ENCODE measurements at regions not wholly inside any gene's neighbourhood (a gene's known extent, or its start where the extent isn't known, plus 50 kb on each side); places are given as distances from the start of the nearest gene placed in this dataset.

- H2AFZ ChIP-seq (ENCODE audit: low read depth, low read length), result no peak overlapping the region
- TF ChIP-seq EZH2 (IDR thresholded peaks at IDR 0.05; ENCODE audit: borderline replicate concordance, insufficient read depth, low read length, poor library complexity, severe bottlenecking) (no peak), TAF1 (IDR thresholded peaks at IDR 0.05; ENCODE audit: low read depth) (no peak), EP300 (conservative IDR thresholded peaks at IDR 0.05; ENCODE audit: poor library complexity, severe bottlenecking) (no peak), RAD21 (conservative IDR thresholded peaks at IDR 0.05) (no peak), CTCF (IDR thresholded peaks at IDR 0.05; ENCODE audit: poor library complexity, severe bottlenecking) (no peak), REST (IDR thresholded peaks at IDR 0.05; ENCODE audit: borderline replicate concordance) (no peak), POLR2AphosphoS5 (IDR thresholded peaks at IDR 0.05) (no peak), SMC3 (conservative IDR thresholded peaks at IDR 0.05; ENCODE audit: poor library complexity) (no peak), MXI1 (conservative IDR thresholded peaks at IDR 0.05; ENCODE audit: poor library complexity, severe bottlenecking) (no peak)
- H3K27ac ChIP-seq (ENCODE audit: low read length), result no peak overlapping the region
- H3K36me3 ChIP-seq (ENCODE audit: insufficient read depth, low read length), result no peaks in the 10 kb centered on the region
- no peaks in the 10 kb centered on the region for H3K27me3 ChIP-seq (ENCODE audit: insufficient read depth, low read depth, low read length)
- no peaks in the 10 kb centered on the region for H4K20me1 ChIP-seq (ENCODE audit: insufficient read depth)
- no peak overlapping the region for H3K4me3 ChIP-seq (ENCODE audit: low read length)
- no peaks in the 10 kb centered on the region for H3K9me3 ChIP-seq (ENCODE audit: low read length)
- H3K4me2 ChIP-seq (ENCODE audit: low read length), result no peak overlapping the region
- no peaks in the 10 kb centered on the region for H3F3A ChIP-seq (ENCODE audit: insufficient read depth, low read length, poor library complexity, severe bottlenecking)
- no peak overlapping the region for H3K9ac ChIP-seq (ENCODE audit: low read length)
- H3K79me2 ChIP-seq (replicated peaks; ENCODE audit: insufficient read depth, low read length), result no peaks in the 10 kb centered on the region
- H3K9me2 ChIP-seq (ENCODE audit: insufficient read depth, low read length), result no peaks in the 10 kb centered on the region
Observed at GRCh38 chr5:6184481-6184880, 193.9 kb downstream of the MED10 start.

- Histone ChIP-seq H3K9ac (ENCODE audit: low read length) (no peak overlapping the region), H4K20me1 (ENCODE audit: insufficient read depth) (no peaks in the 10 kb centered on the region), H3K79me2 (replicated peaks; ENCODE audit: insufficient read depth, low read length) (no peaks in the 10 kb centered on the region), H3K9me2 (ENCODE audit: insufficient read depth, low read length) (no peaks in the 10 kb centered on the region), H3K4me2 (ENCODE audit: low read length) (no peak overlapping the region), H3K9me3 (ENCODE audit: low read length) (no peaks in the 10 kb centered on the region), H3K27me3 (ENCODE audit: insufficient read depth, low read depth, low read length) (no peaks in the 10 kb centered on the region), H2AFZ (ENCODE audit: low read depth, low read length) (no peak overlapping the region), H3K4me3 (ENCODE audit: low read length) (no peak overlapping the region), H3K36me3 (ENCODE audit: insufficient read depth, low read length) (no peaks in the 10 kb centered on the region), H3F3A (ENCODE audit: insufficient read depth, low read length, poor library complexity, severe bottlenecking) (no peaks in the 10 kb centered on the region), H3K27ac (ENCODE audit: low read length) (no peak overlapping the region)
- TF ChIP-seq RAD21 (conservative IDR thresholded peaks at IDR 0.05), result no peak
- no peak for TF ChIP-seq CTCF (IDR thresholded peaks at IDR 0.05; ENCODE audit: poor library complexity, severe bottlenecking)
- TF ChIP-seq EP300 (conservative IDR thresholded peaks at IDR 0.05; ENCODE audit: poor library complexity, severe bottlenecking), result no peak
- TF ChIP-seq MXI1 (conservative IDR thresholded peaks at IDR 0.05; ENCODE audit: poor library complexity, severe bottlenecking), result no peak
- no peak for TF ChIP-seq POLR2AphosphoS5 (IDR thresholded peaks at IDR 0.05)
- no peak for TF ChIP-seq REST (IDR thresholded peaks at IDR 0.05; ENCODE audit: borderline replicate concordance)
- no peak for TF ChIP-seq TAF1 (IDR thresholded peaks at IDR 0.05; ENCODE audit: low read depth)
- TF ChIP-seq SMC3 (conservative IDR thresholded peaks at IDR 0.05; ENCODE audit: poor library complexity), result no peak
- TF ChIP-seq EZH2 (IDR thresholded peaks at IDR 0.05; ENCODE audit: borderline replicate concordance, insufficient read depth, low read length, poor library complexity, severe bottlenecking), result no peak
Observed at GRCh38 chr5:6183391-6184390, 194.7 kb downstream of the MED10 start.

All from neural cell (in vitro differentiated cells).